GM21390 (cell line): ENCODE measurements at regions not wholly inside any gene's neighbourhood (a gene's known extent, or its start where the extent isn't known, plus 50 kb on each side); places are given as distances from the start of the nearest gene placed in this dataset.

Experiments used
- ATAC-seq: cut with Tn5 transposase; IDR thresholded peaks from one replicate; pipeline ENCODE4 v1.9.1; 2021; ENCODE audit not compliant: unreplicated experiment

GRCh38 chr3:59653405-59654122 lies 603.7 kb upstream of the CFAP20DC start:
- ATAC-seq = no peak

- ATAC-seq = no peak
Measured at GRCh38 chr3:59644479-59645402, 594.9 kb upstream of the CFAP20DC start.

GRCh38 chr3:59641169-59641899 lies 591.5 kb upstream of the CFAP20DC start:
- no peak for ATAC-seq

GRCh38 chr3:59632760-59633573 lies 583.1 kb upstream of the CFAP20DC start:
- no peak for ATAC-seq

GRCh38 chr3:59631482-59631881 lies 581.7 kb upstream of the CFAP20DC start:
- ATAC-seq = no peak

GRCh38 chr3:59621037-59621436 lies 571.2 kb upstream of the CFAP20DC start:
- ATAC-seq = no peak

- no peak for ATAC-seq
Measured at GRCh38 chr3:59620325-59620724, 570.5 kb upstream of the CFAP20DC start.

GRCh38 chr3:59612444-59612715 lies 562.6 kb upstream of the CFAP20DC start:
- ATAC-seq = no peak

- ATAC-seq = no peak
Measured at GRCh38 chr3:59611649-59612443, 562.0 kb upstream of the CFAP20DC start.

- no peak for ATAC-seq
Measured at GRCh38 chr3:59609657-59610348, 560.0 kb upstream of the CFAP20DC start.

- no peak for ATAC-seq
Measured at GRCh38 chr3:59608356-59608755, 558.5 kb upstream of the CFAP20DC start.

- no peak for ATAC-seq
Measured at GRCh38 chr3:59607656-59608055, 557.8 kb upstream of the CFAP20DC start.

GRCh38 chr3:59606638-59607266 lies 556.9 kb upstream of the CFAP20DC start:
- no peak for ATAC-seq

- ATAC-seq = no peak
Measured at GRCh38 chr3:59605944-59606534, 556.2 kb upstream of the CFAP20DC start.

GRCh38 chr3:59605318-59605717 lies 555.5 kb upstream of the CFAP20DC start:
- no peak for ATAC-seq

GRCh38 chr3:59601486-59601885 lies 551.7 kb upstream of the CFAP20DC start:
- no peak for ATAC-seq

GRCh38 chr3:59600631-59601030 lies 550.8 kb upstream of the CFAP20DC start:
- ATAC-seq = no peak

- ATAC-seq = no peak
Measured at GRCh38 chr3:59596741-59597140, 546.9 kb upstream of the CFAP20DC start.

GRCh38 chr3:59595830-59596229 lies 546.0 kb upstream of the CFAP20DC start:
- no peak for ATAC-seq
